ENCODE measurements at regions not wholly inside any gene's neighbourhood (a gene's known extent, or its start where the extent isn't known, plus 50 kb on each side); places are given as distances from the start of the nearest gene placed in this dataset.
"Not testable (repeated sequence)": the region's sequence is repeated elsewhere in the genome, so short reads cannot be mapped to it uniquely, and the experiment has no call there.

GRCh38 chr11:49389149-49389548 is 180.7 kb upstream of the FOLH1 start:
- TF ChIP-seq EHF (CRISPR knock-in tag; IDR thresholded peaks at IDR 0.05); POLR2A (IDR thresholded peaks at IDR 0.05; ENCODE audit: low read length); CTCF (IDR thresholded peaks at IDR 0.05); ELK1 (IDR thresholded peaks at IDR 0.05; ENCODE audit: low read depth, low read length); JUN (IDR thresholded peaks at IDR 0.05); JUNB (IDR thresholded peaks at IDR 0.05); KDM5A (IDR thresholded peaks at IDR 0.05); RFX5 (IDR thresholded peaks at IDR 0.05); EP300 (IDR thresholded peaks at IDR 0.05); MAX (IDR thresholded peaks at IDR 0.05): not testable (repeated sequence)
